Mucosa of descending colon (tissue), 3 donors: ENCODE measurements at regions not wholly inside any gene's neighbourhood (a gene's known extent, or its start where the extent isn't known, plus 50 kb on each side); places are given as distances from the start of the nearest gene placed in this dataset.

Source experiments
- ATAC-seq: fragments of 200-7000 bp; cut with Tn5 transposase; one replicate; pipeline ENCODE4 v1.9.1; 2020; ENCODE audit warnings: mild to moderate bottlenecking, moderate library complexity
- DNase-seq, 3 donors: peaks; one replicate each; pipeline ENCODE4 v3.0.0-alpha.2; 2020
- H3K36me3 ChIP-seq: fragments of 200-600 bp; one replicate; pipeline ENCODE4 v1.8.0; 2021; ENCODE audit warnings: low read depth, mild to moderate bottlenecking
- H3K4me1 ChIP-seq: fragments of 200-600 bp; one replicate; pipeline ENCODE4 v1.8.0; 2021; ENCODE audit warnings: low read depth, mild to moderate bottlenecking
- H3K4me3 ChIP-seq: fragments of 200-600 bp; one replicate; pipeline ENCODE4 v1.8.0; 2021; ENCODE audit warnings: mild to moderate bottlenecking
- H3K9me3 ChIP-seq: fragments of 200-600 bp; one replicate; pipeline ENCODE4 v1.8.0; 2021; ENCODE audit warnings: mild to moderate bottlenecking
- intact Hi-C, 2 donors: fragments of 100-400 bp; cut with DNase I in 1 of 2; cut with micrococcal nuclease in 1 of 2; formaldehyde crosslinking; loops; one replicate each; pipeline versions ENCODE4 v1.11.0 to v1.11.1; 2022; cut with DNase I, micrococcal nuclease
- TF ChIP-seq, protein P1 (sequence below): fragments of 200-600 bp; IDR thresholded peaks from one replicate; pipeline ENCODE4 v1.8.0; 2022; ENCODE audit warnings: antibody characterized with exemption, mild to moderate bottlenecking
- donor health status: DM: no; HTN: no; CAD: no; lungs with moderate emphysema.
- donor health status: DM: no; HTN: no; CAD: no.
- donor health status: DM: no; HTN: yes; CAD: no.

- Histone ChIP-seq H3K36me3 (no peaks in the 10 kb centered on the region), H3K4me3 (no peak overlapping the region), H3K9me3 (no peaks in the 10 kb centered on the region), H3K4me1 (peaks cover 5% of the 10 kb centered on the region)
- TF ChIP-seq, protein P1, sequence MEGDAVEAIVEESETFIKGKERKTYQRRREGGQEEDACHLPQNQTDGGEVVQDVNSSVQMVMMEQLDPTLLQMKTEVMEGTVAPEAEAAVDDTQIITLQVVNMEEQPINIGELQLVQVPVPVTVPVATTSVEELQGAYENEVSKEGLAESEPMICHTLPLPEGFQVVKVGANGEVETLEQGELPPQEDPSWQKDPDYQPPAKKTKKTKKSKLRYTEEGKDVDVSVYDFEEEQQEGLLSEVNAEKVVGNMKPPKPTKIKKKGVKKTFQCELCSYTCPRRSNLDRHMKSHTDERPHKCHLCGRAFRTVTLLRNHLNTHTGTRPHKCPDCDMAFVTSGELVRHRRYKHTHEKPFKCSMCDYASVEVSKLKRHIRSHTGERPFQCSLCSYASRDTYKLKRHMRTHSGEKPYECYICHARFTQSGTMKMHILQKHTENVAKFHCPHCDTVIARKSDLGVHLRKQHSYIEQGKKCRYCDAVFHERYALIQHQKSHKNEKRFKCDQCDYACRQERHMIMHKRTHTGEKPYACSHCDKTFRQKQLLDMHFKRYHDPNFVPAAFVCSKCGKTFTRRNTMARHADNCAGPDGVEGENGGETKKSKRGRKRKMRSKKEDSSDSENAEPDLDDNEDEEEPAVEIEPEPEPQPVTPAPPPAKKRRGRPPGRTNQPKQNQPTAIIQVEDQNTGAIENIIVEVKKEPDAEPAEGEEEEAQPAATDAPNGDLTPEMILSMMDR = no peak
- DNase-seq = no peak
- ATAC-seq = no peak
- intact Hi-C loops = no loop called here
Measured at GRCh38 chr5:103424026-103424425, 138.6 kb downstream of the NUDT12 start.

DNA sequence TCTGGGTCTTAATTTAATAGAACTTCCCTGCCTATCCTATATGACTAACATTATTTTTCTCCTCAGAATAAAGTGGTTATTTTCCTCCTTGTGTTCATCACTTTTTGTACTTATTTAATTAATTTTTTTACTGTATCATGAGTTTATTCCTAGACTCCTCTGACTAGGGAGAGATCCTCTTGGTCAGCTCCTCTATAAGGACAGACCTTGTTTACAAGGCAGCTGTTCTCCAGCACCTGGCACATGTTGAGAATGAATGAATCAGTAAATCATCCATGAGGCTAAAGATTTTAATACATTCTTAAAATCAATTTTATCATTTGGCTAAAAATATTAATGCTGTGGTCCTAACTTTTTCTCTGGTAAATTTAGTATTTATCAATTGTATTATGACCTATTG lies 139.8 kb downstream of the NUDT12 start:
- TF ChIP-seq, protein P1 = no peak
- Histone ChIP-seq H3K4me1 (peaks cover 5% of the 10 kb centered on the region), H3K4me3 (no peak overlapping the region), H3K36me3 (no peaks in the 10 kb centered on the region), H3K9me3 (no peaks in the 10 kb centered on the region)
- ATAC-seq (no peak), DNase-seq (no peak)
- intact Hi-C loops = no loop called here

DNA sequence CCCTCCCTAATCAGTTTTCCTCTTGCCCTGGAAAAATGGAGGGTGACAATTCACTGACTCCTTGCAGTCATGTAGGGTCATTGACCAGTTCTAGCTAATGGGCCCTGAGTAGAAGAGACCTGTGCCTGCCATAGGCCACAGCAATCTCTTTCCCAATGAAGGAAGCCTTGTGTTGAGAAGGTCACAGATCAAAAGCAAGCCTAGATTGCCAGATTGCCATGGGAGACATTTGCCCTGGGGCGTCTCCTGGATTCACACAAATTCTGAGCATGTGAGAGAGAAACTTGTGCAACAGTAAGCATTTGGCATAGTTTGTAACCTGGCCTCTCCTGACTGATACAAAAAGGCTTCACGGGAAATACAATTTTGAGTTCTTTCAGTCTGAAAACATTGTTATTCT lies 148.0 kb downstream of the NUDT12 start:
- H3K9me3 ChIP-seq = no peaks in the 10 kb centered on the region
- no peaks in the 10 kb centered on the region for H3K4me1 ChIP-seq
- H3K4me3 ChIP-seq = no peak overlapping the region
- no peaks in the 10 kb centered on the region for H3K36me3 ChIP-seq
- DNase-seq (no peak), ATAC-seq (no peak)
- intact Hi-C loops = no loop called here
- TF ChIP-seq, protein P1 = no peak

- Histone ChIP-seq H3K4me1 (no peaks in the 10 kb centered on the region), H3K4me3 (no peak overlapping the region), H3K9me3 (no peaks in the 10 kb centered on the region), H3K36me3 (no peaks in the 10 kb centered on the region)
- intact Hi-C loops = no loop called here
- no peak for ATAC-seq
- TF ChIP-seq, protein P1 = no peak
- DNase-seq = no peak
Measured at GRCh38 chr5:103411711-103412110, 150.9 kb downstream of the NUDT12 start.

DNA sequence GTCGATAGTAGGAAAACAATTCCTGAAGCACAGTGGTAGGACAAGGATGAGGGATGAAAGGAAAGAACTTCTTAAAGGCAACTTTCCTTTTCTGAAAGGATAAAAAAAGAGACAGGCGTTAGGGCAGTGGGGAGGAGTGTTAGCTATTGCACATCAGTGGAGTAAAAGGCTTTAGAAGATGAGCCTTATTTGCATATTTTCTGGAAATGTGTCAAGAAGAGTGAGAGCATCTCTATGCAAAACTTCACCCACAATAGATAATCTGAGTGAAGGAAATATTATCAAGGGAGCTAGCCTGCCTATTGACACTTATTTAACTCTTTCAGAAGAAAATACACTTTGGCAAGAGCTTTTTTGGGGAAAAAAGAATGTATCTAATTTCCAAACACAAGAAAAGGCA lies 151.6 kb downstream of the MACIR start:
- no peaks in the 10 kb centered on the region for H3K4me1 ChIP-seq
- DNase-seq (no peak), ATAC-seq (no peak)
- no peak overlapping the region for H3K4me3 ChIP-seq
- no peaks in the 10 kb centered on the region for H3K36me3 ChIP-seq
- intact Hi-C loops = no loop called here
- H3K9me3 ChIP-seq = no peaks in the 10 kb centered on the region
- TF ChIP-seq, protein P1 = no peak

DNA sequence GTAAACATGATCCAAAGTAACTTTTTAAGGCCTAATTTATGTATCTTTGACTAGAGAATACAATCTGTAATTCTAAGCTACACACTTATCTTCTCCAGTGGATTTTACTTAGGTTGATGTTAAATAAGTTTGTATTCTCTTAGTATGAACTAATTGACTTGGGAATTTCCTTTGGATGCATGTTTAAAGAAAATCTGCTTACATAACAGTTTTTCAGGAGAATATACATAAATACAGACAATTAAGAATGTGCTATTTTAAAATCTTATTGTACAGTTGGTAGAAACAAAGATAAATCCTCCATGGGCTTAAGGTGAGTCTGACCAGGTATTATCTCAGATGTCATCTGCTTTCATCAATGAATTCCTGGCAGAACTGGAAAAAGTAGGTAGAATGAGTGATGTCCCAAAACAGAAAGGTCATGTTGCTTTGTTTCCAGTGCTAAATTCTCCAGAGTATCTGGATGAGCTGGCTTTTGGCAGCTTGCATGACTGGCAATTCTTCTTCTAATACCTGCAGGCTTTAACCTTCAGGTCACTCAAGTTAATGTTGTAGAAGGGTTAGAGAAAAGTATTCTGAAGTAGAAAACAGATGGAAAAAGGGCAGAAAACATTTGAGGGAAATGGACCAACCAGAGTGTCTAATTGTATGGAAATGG lies 150.6 kb downstream of the MACIR start:
- TF ChIP-seq, protein P1 = no peak

More for the DNA sequence above, 150.6 kb downstream of the MACIR start:
- no peaks in the 10 kb centered on the region for H3K9me3 ChIP-seq
- H3K4me1 ChIP-seq = no peaks in the 10 kb centered on the region
- no peak overlapping the region for H3K4me3 ChIP-seq
- no peak for ATAC-seq
- H3K36me3 ChIP-seq = no peaks in the 10 kb centered on the region
- intact Hi-C loops = no loop called here
- DNase-seq = no peak
